Body of pancreas (tissue), 4 donors: ENCODE measurements at regions not wholly inside any gene's neighbourhood (a gene's known extent, or its start where the extent isn't known, plus 50 kb on each side); places are given as distances from the start of the nearest gene placed in this dataset.

Experiments used
- ATAC-seq: fragments of 150-250 bp; one replicate; pipeline ENCODE4 v1.9.1; 2016
- DNase-seq, 4 donors: peaks; one replicate each; pipeline ENCODE4 v3.0.0-alpha.2; 2019
- H3K27ac ChIP-seq, 4 donors: fragments of 200-600 bp; sonication (generic); 1 replicate in 3 of 4; 2 replicates in 1 of 4; pipeline versions ENCODE4 v1.5.1 to v1.6.1; 2016 to 2019; ENCODE audit warnings: mild to moderate bottlenecking in 1 of 4, mixed read lengths in 1 of 4, moderate library complexity in 1 of 4
- H3K27me3 ChIP-seq, 2 donors: fragments of 200-600 bp; sonication (generic); one replicate each; pipeline ENCODE4 v1.6.0; 2016; ENCODE audit warnings: mild to moderate bottlenecking in 1 of 2
- H3K36me3 ChIP-seq, 2 donors: fragments of 200-600 bp; sonication (generic); replicated peaks in 1 of 2; 2 replicates each; pipeline ENCODE4 v1.5.1; 2016; ENCODE audit warnings: low read depth in 2 of 2; ENCODE audit not compliant: insufficient read depth in 1 of 2
- H3K4me1 ChIP-seq: fragments of 200-600 bp; sonication (generic); one replicate; pipeline ENCODE4 v1.6.0; 2016
- H3K4me3 ChIP-seq, 2 donors: fragments of 200-600 bp; sonication (generic); 1 replicate in 1 of 2; 2 replicates in 1 of 2; pipeline ENCODE4 v1.5.1; 2016 to 2019
- H3K9me3 ChIP-seq, 3 donors: fragments of 200-600 bp; sonication (generic); 1 replicate in 2 of 3; 2 replicates in 1 of 3; pipeline ENCODE4 v1.5.1; 2016
- POLR2A ChIP-seq, 3 donors: fragments of 450-650 bp; IDR thresholded peaks; one replicate each; pipeline ENCODE4 v1.6.1; 2016; ENCODE audit warnings: antibody characterized with exemption in 3 of 3, mild to moderate bottlenecking in 2 of 3
- WGBS, 2 donors: methylation state at CpG; one replicate each; pipeline ENCODE4 v1.1.5; 2017; 5-methylcytosine and 5-hydroxymethylcytosine counted together
- intact Hi-C: fragments of 100-400 bp; cut with DNase I; formaldehyde crosslinking; loops from one replicate; pipeline ENCODE4 v1.15.1; 2023
- TF ChIP-seq, protein P1 (sequence below), 7 experiments: fragments of 450-650 bp in 4 of 7; fragments of 200-600 bp in 3 of 7; sonication (generic) in 3 of 7; IDR thresholded peaks; one replicate each; pipeline ENCODE4 v1.5.1; 2016 to 2019; ENCODE audit warnings: antibody characterized with exemption in 7 of 7

DNA sequence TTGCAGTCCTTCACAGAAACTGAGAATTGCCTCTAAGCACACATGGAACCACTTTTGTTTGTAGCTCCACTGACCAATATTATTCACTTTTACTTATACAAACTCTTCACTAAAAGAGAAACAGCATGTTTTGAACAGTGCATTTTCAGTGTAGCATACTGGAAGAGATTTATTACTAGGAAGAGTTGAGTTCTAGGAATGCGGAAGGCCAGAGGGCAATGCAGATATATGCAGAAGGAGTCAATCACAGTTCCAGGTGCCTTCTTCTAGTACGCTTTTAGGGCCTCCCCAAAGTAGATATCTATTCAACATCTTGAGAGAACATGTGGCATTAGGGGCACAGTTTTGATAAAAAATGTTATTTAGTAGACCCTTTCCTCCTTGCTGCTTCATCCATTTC is 1654.0 kb upstream of the ZEB2 start:
- Histone ChIP-seq H3K27me3 (no peaks in the 10 kb centered on the region), H3K4me3 (no peak overlapping the region), H3K9me3 (peaks cover 0 to 4% (median 3%) of the 10 kb centered on the region in 3 donors), H3K4me1 (no peaks in the 10 kb centered on the region), H3K36me3 (no peaks in the 10 kb centered on the region), H3K27ac (no peak overlapping the region)
- TF ChIP-seq POLR2A (IDR thresholded peaks at IDR 0.05): no peak
- TF ChIP-seq, protein P1, sequence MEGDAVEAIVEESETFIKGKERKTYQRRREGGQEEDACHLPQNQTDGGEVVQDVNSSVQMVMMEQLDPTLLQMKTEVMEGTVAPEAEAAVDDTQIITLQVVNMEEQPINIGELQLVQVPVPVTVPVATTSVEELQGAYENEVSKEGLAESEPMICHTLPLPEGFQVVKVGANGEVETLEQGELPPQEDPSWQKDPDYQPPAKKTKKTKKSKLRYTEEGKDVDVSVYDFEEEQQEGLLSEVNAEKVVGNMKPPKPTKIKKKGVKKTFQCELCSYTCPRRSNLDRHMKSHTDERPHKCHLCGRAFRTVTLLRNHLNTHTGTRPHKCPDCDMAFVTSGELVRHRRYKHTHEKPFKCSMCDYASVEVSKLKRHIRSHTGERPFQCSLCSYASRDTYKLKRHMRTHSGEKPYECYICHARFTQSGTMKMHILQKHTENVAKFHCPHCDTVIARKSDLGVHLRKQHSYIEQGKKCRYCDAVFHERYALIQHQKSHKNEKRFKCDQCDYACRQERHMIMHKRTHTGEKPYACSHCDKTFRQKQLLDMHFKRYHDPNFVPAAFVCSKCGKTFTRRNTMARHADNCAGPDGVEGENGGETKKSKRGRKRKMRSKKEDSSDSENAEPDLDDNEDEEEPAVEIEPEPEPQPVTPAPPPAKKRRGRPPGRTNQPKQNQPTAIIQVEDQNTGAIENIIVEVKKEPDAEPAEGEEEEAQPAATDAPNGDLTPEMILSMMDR (IDR thresholded peaks at IDR 0.05): no peak
- ATAC-seq (no peak), DNase-seq (no peak)
- intact Hi-C loops: no loop called here
- 78 to 88% methylated on average over 2 of the region's 2 CpGs for WGBS, 2 donors

DNA sequence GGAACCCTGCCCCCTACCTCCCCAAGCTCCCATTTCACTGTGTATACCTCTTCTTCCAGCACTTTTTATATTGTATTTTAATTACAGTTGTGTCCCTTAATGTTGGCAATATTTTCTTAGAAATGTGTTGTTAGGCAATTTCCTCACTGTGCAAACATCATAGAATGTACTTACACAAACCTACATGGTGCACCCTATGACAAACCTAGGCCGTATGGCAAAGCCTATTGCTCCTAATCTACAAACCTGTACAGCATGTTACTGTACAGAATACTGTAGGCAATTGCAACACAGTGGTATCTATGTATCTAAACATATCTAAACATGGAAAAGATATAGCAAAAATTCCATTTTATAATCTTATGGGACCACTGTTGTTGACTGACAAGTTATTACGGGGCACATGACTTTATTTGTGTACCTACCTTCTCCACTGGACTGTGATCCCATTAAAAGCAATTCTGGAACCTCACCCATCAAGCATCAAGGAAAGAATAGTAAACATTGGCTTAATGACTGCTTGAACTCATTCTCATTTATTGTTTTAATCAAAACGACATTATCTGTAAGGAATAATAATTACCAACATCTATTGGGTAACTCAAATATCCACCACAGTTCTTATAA is 1641.5 kb upstream of the ZEB2 start:
- ATAC-seq (no peak), DNase-seq (no peak)
- Histone ChIP-seq H3K4me1 (peaks cover 5% of the 10 kb centered on the region), H3K27ac (no peak overlapping the region), H3K27me3 (no peaks in the 10 kb centered on the region), H3K4me3 (no peak overlapping the region), H3K36me3 (no peaks in the 10 kb centered on the region), H3K9me3 (no peaks in the 10 kb centered on the region)
- intact Hi-C loops: loop anchor here (10.0 kb wide), 1 partner anchor 1903 kb away; no protein-coding TSS in a partner anchor
- TF ChIP-seq, protein P1 (IDR thresholded peaks at IDR 0.05): no peak
- no peak for TF ChIP-seq POLR2A (IDR thresholded peaks at IDR 0.05)
- 26 to 52% methylated on average over 3 of the region's 3 CpGs for WGBS, 2 donors

DNA sequence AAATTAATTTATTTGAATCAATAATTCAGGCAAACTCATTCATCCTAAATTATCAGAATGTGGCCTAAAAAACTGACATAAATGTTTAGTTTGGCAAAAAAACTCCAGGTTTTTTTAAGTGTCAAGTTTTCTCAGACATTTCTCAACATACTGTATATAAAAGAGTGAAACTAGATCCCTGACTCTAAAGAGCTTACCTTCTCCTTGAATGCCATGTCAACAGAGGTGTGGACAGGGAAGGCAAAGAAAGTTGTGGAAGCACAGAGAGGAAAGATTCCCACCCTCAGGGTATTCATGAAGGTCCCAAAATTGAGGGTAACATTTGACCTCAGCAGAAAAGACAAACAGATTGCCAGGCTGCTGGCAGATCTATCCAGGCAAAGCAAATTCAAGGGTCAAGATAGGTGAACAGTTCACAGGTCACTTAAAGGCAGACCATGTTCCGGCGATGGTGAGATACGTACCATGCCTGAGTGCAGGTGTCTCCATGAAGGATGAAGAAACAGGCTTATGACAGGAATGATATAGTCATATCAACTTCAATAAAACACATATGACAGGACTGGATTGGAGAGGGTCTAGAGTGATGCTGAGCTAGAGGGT is 1638.3 kb upstream of the ZEB2 start:
- intact Hi-C loops: no loop called here
- Histone ChIP-seq H3K27me3 (no peaks in the 10 kb centered on the region), H3K4me3 (no peak overlapping the region), H3K36me3 (no peaks in the 10 kb centered on the region), H3K27ac (no peak overlapping the region), H3K9me3 (no peaks in the 10 kb centered on the region), H3K4me1 (peaks cover 5% of the 10 kb centered on the region)
- ATAC-seq: no peak
- WGBS, 2 donors: 95 to 96% methylated on average over 3 of the region's 3 CpGs
- TF ChIP-seq POLR2A (IDR thresholded peaks at IDR 0.05): no peak
- TF ChIP-seq, protein P1 (IDR thresholded peaks at IDR 0.05): no peak
- DNase-seq: no peak

DNA sequence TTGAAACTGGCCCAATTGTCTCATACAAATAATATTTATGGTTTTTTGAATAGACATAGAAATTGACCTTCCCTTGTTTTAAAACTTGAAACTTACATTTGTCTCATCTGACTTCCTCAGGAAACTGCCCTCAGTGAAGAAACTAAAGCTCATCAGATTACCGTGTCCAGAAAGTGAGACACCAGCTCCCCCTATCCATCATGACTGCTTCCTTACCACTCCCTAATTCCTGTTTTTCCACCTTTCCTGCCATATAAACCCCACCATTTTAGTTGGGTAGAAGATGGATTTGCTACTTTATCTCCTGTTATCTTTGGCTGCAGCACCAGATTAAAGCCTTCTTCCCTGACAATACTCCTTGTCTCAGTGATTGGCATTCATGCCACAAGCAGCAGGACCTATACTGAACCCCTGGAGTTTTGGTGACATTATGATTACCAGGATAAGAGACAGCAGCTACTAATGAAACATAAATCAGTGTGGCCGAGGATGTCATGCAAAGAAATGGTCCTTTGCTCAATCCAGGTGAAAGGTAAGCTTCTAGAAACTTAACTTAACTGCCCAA is 1627.6 kb upstream of the ZEB2 start:
- 88 to 90% methylated on average over 2 of the region's 2 CpGs for WGBS, 2 donors
- no peak overlapping the region for H3K4me3 ChIP-seq
- intact Hi-C loops: no loop called here
- H3K27me3 ChIP-seq: no peaks in the 10 kb centered on the region
- no peaks in the 10 kb centered on the region for H3K4me1 ChIP-seq
- TF ChIP-seq, protein P1 (IDR thresholded peaks at IDR 0.05): no peak
- TF ChIP-seq POLR2A (IDR thresholded peaks at IDR 0.05): no peak
- no peak for ATAC-seq
- no peaks in the 10 kb centered on the region for H3K36me3 ChIP-seq
- DNase-seq: no peak
- no peak overlapping the region for H3K27ac ChIP-seq
- no peaks in the 10 kb centered on the region for H3K9me3 ChIP-seq
